NCI-H345 treated with DMSO at 0.1 percent for 48 hours (cell line): ENCODE measurements at regions not wholly inside any gene's neighbourhood (a gene's known extent, or its start where the extent isn't known, plus 50 kb on each side); places are given as distances from the start of the nearest gene placed in this dataset.
"Not testable (repeated sequence)": the region's sequence is repeated elsewhere in the genome, so short reads cannot be mapped to it uniquely, and the experiment has no call there.

Experiments used
- DNase-seq: peaks from one replicate; lab custom pipeline; 2025; ENCODE audit not compliant: unreplicated experiment; lab: John Stamatoyannopoulos, UW

DNA sequence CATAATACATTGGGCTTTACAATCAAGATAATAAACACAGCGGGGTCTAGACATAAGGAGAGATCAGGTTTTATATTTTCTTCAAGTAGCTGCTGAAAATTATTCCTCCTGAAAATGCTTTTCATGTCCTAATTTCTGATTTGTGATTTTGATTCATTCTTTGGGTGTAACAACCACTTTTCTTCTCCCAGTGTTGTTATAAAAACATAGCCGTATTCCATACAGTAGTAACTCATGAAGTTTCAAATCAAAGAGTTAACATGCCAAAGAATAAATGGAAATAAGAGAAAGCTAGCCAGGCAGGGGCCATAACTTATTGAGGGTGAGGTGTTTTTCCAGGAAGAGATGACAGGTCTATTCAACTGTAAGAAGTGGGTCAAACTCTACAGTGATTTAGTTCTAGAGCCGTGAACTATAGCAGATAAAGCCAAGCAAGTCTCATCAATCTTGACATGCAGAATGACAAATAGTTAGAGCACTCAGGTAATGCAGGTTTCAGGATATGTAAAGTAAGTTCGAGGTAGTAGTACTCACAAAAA, 934.4 kb upstream of the SLITRK1 start:
- DNase-seq: no peak

- DNase-seq: no peak
Measured at GRCh38 chr13:84812789-84813188, 930.5 kb upstream of the SLITRK1 start.

GRCh38 chr13:84812078-84812477, 929.8 kb upstream of the SLITRK1 start:
- DNase-seq: no peak

- DNase-seq: no peak
Measured at GRCh38 chr13:84810781-84811180, 928.5 kb upstream of the SLITRK1 start.

DNA sequence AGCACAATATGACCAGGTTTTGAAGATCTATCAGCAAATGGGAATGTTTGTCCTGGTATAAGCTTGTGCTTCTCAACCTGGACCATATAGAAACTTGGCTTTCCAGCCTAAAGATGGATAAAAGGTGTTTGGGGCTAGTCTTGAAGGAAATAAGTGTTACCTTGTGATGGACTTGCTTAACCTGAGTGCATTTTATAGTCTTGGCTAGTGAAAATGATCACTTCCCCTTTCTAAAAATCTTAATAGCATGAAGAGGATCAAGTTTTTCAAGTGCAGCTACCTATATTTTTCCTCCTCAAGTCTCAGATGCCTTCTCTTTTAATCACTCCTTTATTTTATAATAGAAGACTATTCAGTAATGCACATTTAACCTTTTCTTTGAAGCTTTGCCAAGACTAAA, 919.8 kb upstream of the SLITRK1 start:
- DNase-seq: no peak

DNA sequence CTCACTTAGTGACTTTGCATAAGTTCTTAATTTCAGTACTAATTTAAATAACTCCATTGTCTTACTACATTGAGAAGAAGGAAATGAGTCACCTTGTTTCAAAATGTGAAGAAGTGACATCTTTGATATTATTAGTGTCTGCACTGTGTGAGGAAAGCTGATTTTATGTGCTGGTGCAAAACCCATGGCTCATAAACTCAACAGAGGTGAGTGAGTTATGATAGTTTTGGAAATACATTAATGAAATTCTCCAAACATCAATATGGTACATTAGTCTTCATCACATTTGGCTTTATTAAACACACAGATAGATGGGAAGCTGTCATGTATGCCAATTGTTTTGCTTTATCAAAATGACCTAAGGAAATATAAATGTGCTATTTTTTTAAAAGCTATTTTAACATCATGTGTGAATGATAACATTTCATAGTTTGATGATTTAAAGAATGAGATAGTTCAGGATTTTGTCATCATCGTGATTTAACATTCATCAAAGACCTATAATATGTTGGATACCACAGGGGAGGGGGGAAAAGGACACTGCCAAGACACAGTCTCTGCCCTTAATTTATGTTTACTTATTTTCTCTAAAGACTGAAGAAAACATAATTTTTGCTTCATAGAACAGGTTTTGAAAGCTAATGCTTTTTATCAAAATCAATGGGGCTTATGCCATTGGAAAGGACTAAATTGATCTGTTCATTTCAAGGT, 902.3 kb upstream of the SLITRK1 start:
- DNase-seq: no peak

- no peak for DNase-seq
Measured at GRCh38 chr13:84777316-84777715, 895.0 kb upstream of the SLITRK1 start.

DNA sequence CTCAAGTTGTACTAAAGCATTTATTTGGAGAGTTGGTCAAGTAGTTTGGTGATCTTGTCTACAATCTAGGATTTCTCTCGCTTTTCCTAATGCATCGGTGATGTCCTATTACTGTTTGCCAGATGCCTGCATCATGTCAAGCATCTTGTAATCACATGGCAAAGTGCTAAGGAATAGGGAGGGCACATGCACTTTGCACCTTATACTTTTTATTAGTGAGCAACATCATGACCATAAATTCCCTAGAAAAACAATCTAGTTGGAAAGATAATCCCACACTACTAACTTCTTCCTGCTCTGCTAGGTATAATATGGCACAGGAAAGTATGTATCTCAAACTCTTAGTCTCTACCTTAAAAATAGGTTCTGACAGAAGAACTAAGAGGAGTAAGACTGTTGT, 894.3 kb upstream of the SLITRK1 start:
- DNase-seq: no peak

- not testable (repeated sequence) for DNase-seq
Measured at GRCh38 chr13:84775920-84776319, 893.6 kb upstream of the SLITRK1 start.

DNA sequence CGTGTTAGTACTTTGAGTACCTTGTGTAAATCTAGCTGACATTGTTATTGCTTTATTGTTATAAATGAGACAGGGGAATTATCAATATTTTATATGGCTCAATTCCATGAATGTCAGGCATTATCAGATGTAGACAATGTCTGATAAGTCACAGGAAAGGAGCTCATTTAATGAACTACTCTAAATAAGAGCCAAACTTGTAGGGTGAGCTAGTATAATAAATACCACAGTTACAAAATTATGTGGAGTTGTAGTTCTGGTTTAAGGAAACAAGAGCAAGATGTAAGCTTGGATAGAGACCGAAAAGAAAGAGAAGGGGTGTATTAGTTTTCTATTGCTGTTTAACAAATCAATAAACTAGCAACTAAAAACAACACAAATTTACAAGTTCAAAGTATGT, 891.8 kb upstream of the SLITRK1 start:
- DNase-seq: no peak

GRCh38 chr13:84760956-84761355, 878.7 kb upstream of the SLITRK1 start:
- DNase-seq: no peak

- DNase-seq: no peak
Measured at GRCh38 chr13:84749126-84749525, 866.9 kb upstream of the SLITRK1 start.

DNA sequence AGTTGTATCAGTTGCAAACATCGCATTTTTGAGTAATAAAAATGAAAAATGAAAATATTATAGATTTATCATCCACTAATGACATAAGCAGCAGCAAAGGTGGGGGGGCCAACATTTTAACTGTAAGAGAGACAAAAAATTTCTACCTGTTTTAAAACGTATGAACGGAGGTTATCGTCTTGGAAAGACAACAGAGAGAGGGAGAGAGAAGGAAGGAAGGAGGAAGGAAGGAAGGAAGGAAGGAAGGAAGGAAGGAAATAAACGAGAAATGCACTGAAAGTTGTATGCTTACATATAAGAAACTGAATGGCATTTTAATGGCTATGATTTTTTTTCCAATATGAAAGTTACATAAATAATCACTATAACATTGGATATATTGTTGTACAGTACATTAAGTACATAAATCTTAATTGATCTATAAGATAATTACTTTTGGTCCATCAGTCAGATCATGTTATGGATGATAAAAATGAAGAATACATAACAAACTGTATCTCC, 862.8 kb upstream of the SLITRK1 start:
- DNase-seq: no peak

DNA sequence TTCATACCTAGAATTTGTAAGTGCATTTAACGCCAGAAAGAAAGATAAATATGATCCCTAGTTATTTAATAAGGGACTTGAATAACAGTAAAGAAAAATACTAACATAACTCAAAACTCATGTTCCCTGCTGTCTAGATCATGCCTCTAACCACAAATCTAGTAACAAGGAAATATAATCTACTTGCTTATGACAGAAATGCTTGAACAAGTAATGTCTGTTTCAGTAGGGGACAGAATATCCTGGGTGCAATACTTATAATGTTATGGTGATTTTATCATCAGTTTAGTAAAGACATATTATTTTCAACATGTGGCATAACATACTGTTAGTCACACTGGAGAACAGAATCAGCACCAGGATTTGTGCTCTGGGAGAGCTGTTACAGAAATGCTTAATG, 861.9 kb upstream of the SLITRK1 start:
- DNase-seq: no peak

DNA sequence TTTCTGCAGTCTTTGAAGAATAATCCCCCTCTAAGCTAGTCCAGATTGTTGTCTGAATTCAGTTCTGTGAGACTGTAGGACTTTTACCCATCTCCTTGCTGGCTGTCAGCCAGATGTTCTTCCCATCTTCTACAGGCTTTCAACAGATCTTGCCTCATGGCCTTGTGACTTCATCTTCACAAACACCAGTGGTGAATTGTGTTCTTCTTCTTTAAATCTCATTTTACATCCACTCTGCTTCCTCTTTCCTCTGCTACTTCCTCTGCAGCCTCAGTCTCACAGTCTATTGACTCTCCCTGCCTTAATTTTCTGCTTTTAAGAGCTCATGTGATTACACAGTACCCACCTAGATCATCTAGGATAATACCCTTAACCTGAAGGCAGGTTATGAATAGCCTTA, 859.0 kb upstream of the SLITRK1 start:
- DNase-seq: no peak

DNA sequence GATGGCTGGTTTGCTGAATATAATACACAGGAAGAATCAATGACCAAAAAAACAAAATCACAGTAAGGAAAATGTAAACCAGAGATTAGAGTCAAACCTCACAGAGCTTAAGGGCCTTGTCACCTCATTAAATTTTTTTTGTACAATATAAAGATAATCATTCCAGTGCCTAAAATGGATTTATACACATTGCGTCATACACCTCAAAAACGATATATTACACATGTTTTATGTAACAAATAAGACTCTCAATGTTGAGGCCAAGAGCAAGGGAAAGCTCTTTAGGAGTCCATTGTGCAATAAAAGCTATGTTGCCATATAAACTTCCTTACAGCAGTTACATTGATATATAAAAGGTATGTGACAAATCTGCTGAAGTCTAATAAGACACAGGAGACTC, 856.7 kb upstream of the SLITRK1 start:
- DNase-seq: no peak

- no peak for DNase-seq
Measured at GRCh38 chr13:84737661-84738060, 855.4 kb upstream of the SLITRK1 start.

DNA sequence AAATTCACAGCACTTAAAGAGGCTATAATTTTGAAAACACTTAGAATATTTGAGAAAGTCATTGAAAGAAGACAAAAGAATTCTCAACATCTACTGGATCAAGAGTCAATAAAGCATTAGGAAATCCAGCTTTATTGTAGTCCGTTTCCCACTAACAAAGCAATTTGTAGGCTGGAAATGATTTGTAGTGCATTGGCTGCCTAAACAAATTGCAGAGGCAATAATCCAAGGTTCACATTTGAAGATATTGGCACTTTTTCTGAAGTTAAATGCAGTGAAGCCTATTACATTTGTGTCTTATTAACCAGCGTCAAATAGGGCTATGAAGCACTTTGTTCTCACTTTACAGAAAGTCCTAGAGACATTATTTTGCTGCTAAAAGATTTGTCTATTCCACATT, 848.1 kb upstream of the SLITRK1 start:
- DNase-seq: no peak

- no peak for DNase-seq
Measured at GRCh38 chr13:84705982-84706710, 823.9 kb upstream of the SLITRK1 start.

DNA sequence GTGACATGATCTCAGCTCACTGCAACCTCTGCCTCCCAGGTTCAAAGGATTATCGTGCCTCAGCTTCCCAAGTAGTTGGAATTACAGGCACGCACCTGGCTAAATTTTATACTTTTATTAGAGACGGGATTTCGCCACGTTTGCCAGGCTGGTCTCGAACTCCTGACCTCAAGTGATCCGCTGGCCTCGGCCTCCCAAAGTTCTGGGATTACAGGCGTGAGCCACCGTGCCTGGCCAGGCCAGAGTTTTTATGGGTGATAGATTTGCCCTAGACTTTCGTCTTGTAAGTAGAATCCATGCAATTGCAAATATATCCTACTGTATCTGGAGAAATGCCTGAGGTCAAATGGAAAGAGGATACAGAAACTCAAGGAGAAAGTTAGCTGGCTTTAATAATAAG, 819.9 kb upstream of the SLITRK1 start:
- DNase-seq: no peak

GRCh38 chr13:84697591-84697990, 815.3 kb upstream of the SLITRK1 start:
- DNase-seq: not testable (repeated sequence)

GRCh38 chr13:84686973-84687372, 804.7 kb upstream of the SLITRK1 start:
- DNase-seq: no peak
